Endothelial cell of umbilical vein (primary cell): ENCODE measurements at regions not wholly inside any gene's neighbourhood (a gene's known extent, or its start where the extent isn't known, plus 50 kb on each side); places are given as distances from the start of the nearest gene placed in this dataset.

Source experiments
- BruUV-seq: library from RNA; stranded (reverse); fragments of 400-500 nt; replicated peaks from 2 replicates; lab custom pipeline; 2021; lab: Mats Ljungman, UMichigan
- CTCF ChIA-PET: fragments of 300-600, 350-600 bp; sonication (Branson Sonifier 250); formaldehyde crosslinking; loops from one replicate; lab custom pipeline; 2021; ENCODE audit warnings: antibody characterized with exemption, inconsistent platforms; lab: Charles Lee
- POLR2A ChIA-PET: fragments of 300-600, 350-600 bp; sonication (Branson Sonifier 250); formaldehyde crosslinking; loops from one replicate; lab custom pipeline; 2021; ENCODE audit warnings: antibody characterized with exemption, inconsistent platforms; lab: Charles Lee
- DNase-seq: peaks from one replicate; pipeline ENCODE4 v3.0.0-alpha.2; 2011; ENCODE audit warnings: low read depth, low spot score
- FAIRE-seq: peaks from 2 replicates; lab custom pipeline; 2011; peaks lifted over from hg19 to GRCh38; lab: Jason Lieb, UNC
- H2AFZ ChIP-seq: 2 replicates; pipeline ENCODE4 v1.6.0; 2012; ENCODE audit warnings: low read depth, low read length, control low read depth, inconsistent platforms
- H3K27ac ChIP-seq: 2 replicates; pipeline ENCODE4 v1.5.1; 2011; ENCODE audit warnings: low read depth, mild to moderate bottlenecking, control low read depth, low read length, moderate library complexity; ENCODE audit not compliant: insufficient read depth
- H3K27me3 ChIP-seq, 2 experiments: 2 replicates each; pipeline versions ENCODE4 v1.6.0 to v1.6.1; 2011; ENCODE audit warnings: low read length in 2 of 2, mixed read lengths in 1 of 2; ENCODE audit not compliant: control insufficient read depth in 2 of 2, insufficient read depth in 2 of 2
- H3K36me3 ChIP-seq, 2 experiments: 2 replicates in 1 of 2; 3 replicates in 1 of 2; pipeline ENCODE4 v1.5.1; 2011; ENCODE audit warnings: low read length in 2 of 2, mild to moderate bottlenecking in 1 of 2, moderate library complexity in 1 of 2; ENCODE audit not compliant: control insufficient read depth in 2 of 2, insufficient read depth in 2 of 2; ENCODE audit errors: extremely low read depth in 1 of 2
- H3K4me1 ChIP-seq: 3 replicates; pipeline ENCODE4 v1.5.1; 2011; ENCODE audit warnings: mild to moderate bottlenecking, low read length; ENCODE audit not compliant: control insufficient read depth, insufficient read depth; ENCODE audit errors: extremely low read depth
- H3K4me2 ChIP-seq: 2 replicates; pipeline ENCODE4 v1.6.1; 2011; ENCODE audit warnings: low read length, control low read depth, mixed read lengths; ENCODE audit not compliant: insufficient read depth
- H3K4me3 ChIP-seq, 3 experiments: fragments of 200-600 bp in 1 of 3; sonication (generic), shearing (Covaris generic) in 1 of 3; replicated peaks in 1 of 3; 2 replicates each; pipeline ENCODE4 v1.5.1; 2011 to 2016; ENCODE audit warnings: control low read depth in 3 of 3, low read length in 3 of 3, mild to moderate bottlenecking in 2 of 3, inconsistent platforms in 1 of 3, low read depth in 1 of 3, moderate library complexity in 1 of 3; ENCODE audit not compliant: insufficient read depth in 1 of 3
- H3K79me2 ChIP-seq: 2 replicates; pipeline ENCODE4 v1.6.0; 2012; ENCODE audit warnings: low read length, inconsistent platforms; ENCODE audit not compliant: control insufficient read depth, insufficient read depth
- H3K9ac ChIP-seq: replicated peaks from 2 replicates; pipeline ENCODE3; 2011; ENCODE audit warnings: low read length, control low read depth; ENCODE audit not compliant: insufficient read depth; ENCODE audit errors: extremely low read depth
- H3K9me1 ChIP-seq: replicated peaks from 3 replicates; pipeline ENCODE4 v1.6.0; 2011; ENCODE audit warnings: mild to moderate bottlenecking, low read length; ENCODE audit not compliant: control insufficient read depth, insufficient read depth; ENCODE audit errors: extremely low read depth
- H3K9me3 ChIP-seq: replicated peaks from 2 replicates; pipeline ENCODE4 v1.5.1; 2012; ENCODE audit warnings: low read length, inconsistent platforms; ENCODE audit not compliant: control insufficient read depth, insufficient read depth
- H4K20me1 ChIP-seq: replicated peaks from 2 replicates; pipeline ENCODE3; 2011; ENCODE audit warnings: mild to moderate bottlenecking, low read length; ENCODE audit not compliant: control insufficient read depth, insufficient read depth; ENCODE audit errors: extremely low read depth
- EZH2 ChIP-seq: IDR thresholded peaks from 2 replicates; pipeline ENCODE4 v1.6.1; 2012; ENCODE audit warnings: borderline replicate concordance, low read depth, mild to moderate bottlenecking, moderate library complexity, low read length, inconsistent platforms; ENCODE audit not compliant: severe bottlenecking
- GATA2 ChIP-seq: IDR thresholded peaks from 2 replicates; pipeline ENCODE4 v1.7.0; 2011; ENCODE audit warnings: low read depth, mild to moderate bottlenecking, moderate library complexity, mixed read lengths, low read length; ENCODE audit not compliant: insufficient read length, insufficient read depth
- POLR2A ChIP-seq: IDR thresholded peaks from 2 replicates; pipeline ENCODE4 v1.6.1; 2012; ENCODE audit warnings: low read depth, mild to moderate bottlenecking, control low read depth, low read length
- dilution Hi-C: fragments of 300-500 bp; cut with MboI; formaldehyde crosslinking; loops from one replicate; pipeline ENCODE4 v1.15.0; 2019; ENCODE audit warnings: low sequenced_read_pairs; ENCODE audit not compliant: extremely low pct_ligation_motif_present
- intact Hi-C: fragments of 100-400 bp; cut with micrococcal nuclease; formaldehyde crosslinking; loops from one replicate; pipeline ENCODE4 v1.10.0; 2022
- TF ChIP-seq, protein P1 (sequence below): IDR thresholded peaks from 2 replicates; pipeline ENCODE4 v1.6.1; 2011; ENCODE audit not compliant: insufficient read depth, insufficient read length
- TF ChIP-seq, protein P2 (sequence below), 2 donors: IDR thresholded peaks; 1 replicate in 1 of 2; 2 replicates in 1 of 2; pipeline ENCODE4 v1.5.1; 2011; ENCODE audit warnings: low read length in 2 of 2, mild to moderate bottlenecking in 2 of 2, moderate library complexity in 2 of 2, control low read depth in 1 of 2, inconsistent platforms in 1 of 2, low read depth in 1 of 2; ENCODE audit not compliant: insufficient read depth in 1 of 2; ENCODE audit errors: extremely low read depth in 1 of 2

DNA sequence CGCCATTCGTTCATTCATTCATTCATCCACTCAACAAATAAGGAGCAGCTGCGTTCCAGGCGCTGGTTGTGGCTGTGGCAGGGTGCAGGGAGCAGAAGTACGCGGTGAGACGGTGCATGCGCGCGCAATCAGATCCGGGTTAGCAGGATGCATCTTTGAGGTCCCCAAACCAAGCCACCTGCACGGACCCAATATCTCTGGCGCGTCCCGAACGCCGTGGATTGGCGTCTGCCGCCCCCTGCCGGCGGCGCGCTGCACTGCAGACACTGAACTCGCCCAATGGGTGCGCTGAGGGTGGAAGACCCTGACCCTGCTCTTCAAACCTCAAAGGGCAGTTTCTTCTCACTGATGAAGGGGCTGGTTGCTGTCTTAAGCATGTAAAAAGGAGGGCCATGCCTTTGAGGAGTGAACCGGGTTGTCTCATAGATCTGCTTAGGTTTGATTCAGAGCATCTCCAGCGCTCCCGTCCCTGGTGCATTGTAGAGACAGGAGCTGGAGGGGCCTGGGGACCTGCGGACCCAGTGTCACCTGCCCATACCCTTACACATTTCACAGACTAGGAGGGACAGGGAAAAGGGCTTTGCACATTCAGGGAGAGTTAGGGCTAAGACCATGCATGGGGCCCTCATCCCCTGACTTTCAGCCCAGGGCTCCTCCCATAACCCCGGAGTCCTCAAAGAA, 102.5 kb downstream of the RAMP3 start:
- Histone ChIP-seq H3K9me3 (no peaks in the 10 kb centered on the region), H3K9ac (no peak overlapping the region), H3K27ac (no peak overlapping the region), H3K4me3 (no peak overlapping the region), H3K36me3 (no peaks in the 10 kb centered on the region), H3K9me1 (no peaks in the 10 kb centered on the region), H3K4me1 (no peaks in the 10 kb centered on the region), H3K4me2 (no peak overlapping the region), H3K27me3 (peaks cover 0 to 3% of the 10 kb centered on the region in 2 experiments), H2AFZ (no peak overlapping the region), H3K79me2 (no peaks in the 10 kb centered on the region), H4K20me1 (no peaks in the 10 kb centered on the region)
- dilution Hi-C loops (no loop called here), intact Hi-C loops (loop anchor here (1.0 to 10.0 kb wide), 2 partner anchors 106 to 595 kb away; no protein-coding TSS in a partner anchor)
- no TSS peak for BruUV-seq
- FAIRE-seq (peak; percentile 66), DNase-seq (peak; percentile 39)
- TF ChIP-seq, protein P1, sequence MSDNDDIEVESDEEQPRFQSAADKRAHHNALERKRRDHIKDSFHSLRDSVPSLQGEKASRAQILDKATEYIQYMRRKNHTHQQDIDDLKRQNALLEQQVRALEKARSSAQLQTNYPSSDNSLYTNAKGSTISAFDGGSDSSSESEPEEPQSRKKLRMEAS = no peak
- TF ChIP-seq, protein P2, sequence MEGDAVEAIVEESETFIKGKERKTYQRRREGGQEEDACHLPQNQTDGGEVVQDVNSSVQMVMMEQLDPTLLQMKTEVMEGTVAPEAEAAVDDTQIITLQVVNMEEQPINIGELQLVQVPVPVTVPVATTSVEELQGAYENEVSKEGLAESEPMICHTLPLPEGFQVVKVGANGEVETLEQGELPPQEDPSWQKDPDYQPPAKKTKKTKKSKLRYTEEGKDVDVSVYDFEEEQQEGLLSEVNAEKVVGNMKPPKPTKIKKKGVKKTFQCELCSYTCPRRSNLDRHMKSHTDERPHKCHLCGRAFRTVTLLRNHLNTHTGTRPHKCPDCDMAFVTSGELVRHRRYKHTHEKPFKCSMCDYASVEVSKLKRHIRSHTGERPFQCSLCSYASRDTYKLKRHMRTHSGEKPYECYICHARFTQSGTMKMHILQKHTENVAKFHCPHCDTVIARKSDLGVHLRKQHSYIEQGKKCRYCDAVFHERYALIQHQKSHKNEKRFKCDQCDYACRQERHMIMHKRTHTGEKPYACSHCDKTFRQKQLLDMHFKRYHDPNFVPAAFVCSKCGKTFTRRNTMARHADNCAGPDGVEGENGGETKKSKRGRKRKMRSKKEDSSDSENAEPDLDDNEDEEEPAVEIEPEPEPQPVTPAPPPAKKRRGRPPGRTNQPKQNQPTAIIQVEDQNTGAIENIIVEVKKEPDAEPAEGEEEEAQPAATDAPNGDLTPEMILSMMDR (IDR thresholded peaks at IDR 0.05; ENCODE audit: extremely low read depth in 1 of 2, insufficient read depth in 1 of 2, low read depth in 1 of 2, low read length in 2 of 2) = peak; percentile 94 to 99
- TF ChIP-seq EZH2 = no peak
- ChIA-PET POLR2A (interaction anchor here (0.6 kb wide), 1 partner anchor 106 kb away, joined by 6 read pairs; no protein-coding TSS in a partner anchor), CTCF (interaction anchor here (0.7 to 3.9 kb wide), 14 partner anchors 9 to 594 kb away, joined by 3 to 87 read pairs (median 4); partner anchors contain the start of gene RAMP3)

DNA sequence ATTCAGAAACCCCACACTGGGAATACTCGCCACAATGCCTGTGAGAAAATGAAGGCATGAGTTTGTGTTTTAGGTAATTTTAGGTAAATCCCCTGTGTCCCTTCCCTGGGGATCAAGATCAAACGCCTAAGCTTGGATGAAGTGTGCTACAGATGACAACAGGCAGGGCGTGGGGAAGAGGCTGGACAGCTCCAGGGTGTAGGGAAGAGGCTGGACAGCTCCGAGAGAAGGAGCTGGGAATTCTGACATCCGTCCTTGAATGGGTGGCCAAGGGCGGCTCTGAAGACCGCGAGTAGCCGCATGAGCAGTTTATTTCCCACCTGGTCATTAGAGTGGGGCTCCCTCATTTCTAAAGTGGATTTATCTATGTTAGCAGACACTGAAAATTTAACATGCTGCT, 109.7 kb downstream of the RAMP3 start:
- H2AFZ ChIP-seq = no peak overlapping the region
- ChIA-PET CTCF (interaction anchor here (0.6 kb wide), 1 partner anchor 50 kb away, joined by 3 read pairs; no protein-coding TSS in a partner anchor), POLR2A (no interaction called here)
- no peak overlapping the region for H3K9ac ChIP-seq
- H3K27ac ChIP-seq = no peak overlapping the region
- no peak for DNase-seq
- FAIRE-seq = no peak
- no peaks in the 10 kb centered on the region for H3K4me1 ChIP-seq
- H3K9me3 ChIP-seq = no peaks in the 10 kb centered on the region
- BruUV-seq = no TSS peak
- intact Hi-C loops = loop anchor here (10.0 kb wide), 1 partner anchor 588 kb away; no protein-coding TSS in a partner anchor
- no peaks in the 10 kb centered on the region for H3K36me3 ChIP-seq
- H3K79me2 ChIP-seq = no peaks in the 10 kb centered on the region
- H4K20me1 ChIP-seq = no peaks in the 10 kb centered on the region
- H3K4me2 ChIP-seq = no peak overlapping the region
- TF ChIP-seq POLR2A (no peak), GATA2 (no peak)
- TF ChIP-seq, protein P1 = no peak
- no peaks in the 10 kb centered on the region for H3K9me1 ChIP-seq
- dilution Hi-C loops = no loop called here
- H3K27me3 ChIP-seq = peaks cover 0 to 4% of the 10 kb centered on the region in 2 experiments
- no peak overlapping the region for H3K4me3 ChIP-seq
